ENCODE measurements at regions not wholly inside any gene's neighbourhood (a gene's known extent, or its start where the extent isn't known, plus 50 kb on each side); places are given as distances from the start of the nearest gene placed in this dataset.

DNA sequence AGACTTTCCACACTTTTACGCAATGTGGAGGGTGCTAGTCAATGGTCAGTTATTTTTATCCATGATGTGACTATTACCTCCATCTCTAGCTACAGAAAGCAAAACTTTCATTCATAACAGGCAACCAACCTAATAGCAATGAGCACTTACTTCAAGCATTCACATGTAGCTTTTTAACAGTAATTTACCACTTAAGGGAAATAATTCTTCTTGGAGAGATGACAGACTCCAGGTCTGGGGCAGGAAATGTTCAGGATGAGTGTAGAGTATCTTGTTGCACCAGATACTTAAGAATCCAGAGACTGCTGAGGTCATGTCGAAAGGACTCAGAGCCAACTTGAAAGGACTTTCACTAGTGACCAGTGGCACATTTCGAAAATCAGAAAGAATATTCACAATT lies 347.6 kb downstream of the CHRM3 start:
- TF ChIP-seq, protein P1, sequence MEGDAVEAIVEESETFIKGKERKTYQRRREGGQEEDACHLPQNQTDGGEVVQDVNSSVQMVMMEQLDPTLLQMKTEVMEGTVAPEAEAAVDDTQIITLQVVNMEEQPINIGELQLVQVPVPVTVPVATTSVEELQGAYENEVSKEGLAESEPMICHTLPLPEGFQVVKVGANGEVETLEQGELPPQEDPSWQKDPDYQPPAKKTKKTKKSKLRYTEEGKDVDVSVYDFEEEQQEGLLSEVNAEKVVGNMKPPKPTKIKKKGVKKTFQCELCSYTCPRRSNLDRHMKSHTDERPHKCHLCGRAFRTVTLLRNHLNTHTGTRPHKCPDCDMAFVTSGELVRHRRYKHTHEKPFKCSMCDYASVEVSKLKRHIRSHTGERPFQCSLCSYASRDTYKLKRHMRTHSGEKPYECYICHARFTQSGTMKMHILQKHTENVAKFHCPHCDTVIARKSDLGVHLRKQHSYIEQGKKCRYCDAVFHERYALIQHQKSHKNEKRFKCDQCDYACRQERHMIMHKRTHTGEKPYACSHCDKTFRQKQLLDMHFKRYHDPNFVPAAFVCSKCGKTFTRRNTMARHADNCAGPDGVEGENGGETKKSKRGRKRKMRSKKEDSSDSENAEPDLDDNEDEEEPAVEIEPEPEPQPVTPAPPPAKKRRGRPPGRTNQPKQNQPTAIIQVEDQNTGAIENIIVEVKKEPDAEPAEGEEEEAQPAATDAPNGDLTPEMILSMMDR (IDR thresholded peaks at IDR 0.05; ENCODE audit: low read depth, low read length), result no peak
- DNase-seq (ENCODE audit: low read depth in 1 of 2, low spot score in 1 of 2), result peak in 1 of 2 donors; percentile 4
- H3K27ac ChIP-seq, result no peak overlapping the region
- H3K36me3 ChIP-seq, result no peaks in the 10 kb centered on the region
- H3K4me1 ChIP-seq (ENCODE audit: low read depth), result peaks cover 19% of the 10 kb centered on the region
- no peaks in the 10 kb centered on the region for H3K9me3 ChIP-seq (ENCODE audit: low read depth)
- peaks cover 9% of the 10 kb centered on the region for H3K27me3 ChIP-seq
- H3K4me3 ChIP-seq, result no peak overlapping the region

DNA sequence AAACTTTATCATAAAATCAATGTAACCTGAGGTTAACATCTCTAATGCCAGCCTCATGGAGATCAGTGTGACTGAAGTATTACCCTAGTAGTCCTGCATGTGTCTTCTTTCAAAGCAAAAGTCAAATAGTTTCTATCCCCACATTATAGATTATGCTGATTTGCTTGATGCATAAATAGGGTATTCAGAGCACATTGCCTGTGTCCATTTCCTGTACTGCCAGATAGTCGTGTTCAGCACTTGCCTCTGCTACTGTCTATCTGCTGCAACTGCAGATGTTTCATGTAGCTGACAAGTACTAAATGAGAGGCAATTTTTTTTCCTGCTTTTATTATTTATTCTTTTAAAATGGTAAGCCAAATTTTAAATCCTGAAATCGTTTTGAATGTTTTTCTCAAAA lies 348.7 kb downstream of the CHRM3 start:
- Histone ChIP-seq H3K4me3 (no peak overlapping the region), H3K4me1 (ENCODE audit: low read depth) (peaks cover 24% of the 10 kb centered on the region), H3K27me3 (peaks cover 8% of the 10 kb centered on the region), H3K36me3 (no peaks in the 10 kb centered on the region), H3K27ac (no peak overlapping the region), H3K9me3 (ENCODE audit: low read depth) (no peaks in the 10 kb centered on the region)
- TF ChIP-seq, protein P1 (IDR thresholded peaks at IDR 0.05; ENCODE audit: low read depth, low read length), result no peak
- DNase-seq (ENCODE audit: low read depth in 1 of 2, low spot score in 1 of 2), result no peak

DNA sequence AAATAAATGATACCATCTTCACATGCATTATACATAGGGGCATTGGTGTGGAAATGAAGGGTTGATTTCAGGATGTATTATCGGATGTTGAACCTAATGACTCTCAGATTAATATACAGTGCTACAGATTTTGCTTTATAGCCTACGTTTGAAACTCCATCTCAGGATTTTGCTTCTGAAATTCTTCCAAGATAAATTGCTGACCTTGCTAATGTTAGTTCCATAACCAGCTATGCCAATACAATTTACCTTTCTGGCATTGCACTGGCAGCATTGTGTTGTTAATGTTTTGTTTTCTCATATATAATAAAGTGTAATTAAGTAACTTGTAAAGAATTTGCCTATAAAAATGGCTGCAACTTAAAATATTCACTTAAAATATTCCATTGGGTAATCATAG lies 350.1 kb downstream of the CHRM3 start:
- DNase-seq (ENCODE audit: low read depth in 1 of 2, low spot score in 1 of 2), result no peak
- H3K27ac ChIP-seq, result no peak overlapping the region
- no peak overlapping the region for H3K4me3 ChIP-seq
- TF ChIP-seq, protein P1 (IDR thresholded peaks at IDR 0.05; ENCODE audit: low read depth, low read length), result no peak
- peaks cover 8% of the 10 kb centered on the region for H3K27me3 ChIP-seq
- H3K9me3 ChIP-seq (ENCODE audit: low read depth), result no peaks in the 10 kb centered on the region
- H3K36me3 ChIP-seq, result no peaks in the 10 kb centered on the region
- H3K4me1 ChIP-seq (ENCODE audit: low read depth), result peaks cover 10% of the 10 kb centered on the region

DNA sequence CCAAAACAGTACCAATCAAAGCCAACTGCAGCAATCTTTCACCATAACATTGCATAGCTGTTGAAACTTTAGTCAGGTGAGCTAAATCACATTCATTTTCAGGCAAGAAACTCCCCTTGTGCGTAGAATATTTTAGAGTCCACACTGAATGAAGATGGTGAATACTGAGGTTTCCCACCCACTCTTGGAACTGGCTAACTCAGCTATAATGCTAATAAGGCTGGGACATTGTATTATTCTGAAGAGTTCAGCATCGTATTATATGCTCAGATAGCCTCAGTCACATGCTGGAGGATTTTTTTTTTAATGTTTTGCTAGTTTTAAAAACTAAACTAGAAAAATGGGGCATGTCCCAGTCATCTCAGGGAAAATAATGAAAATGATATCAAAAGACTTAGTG lies 352.3 kb upstream of the FMN2 start:
- Histone ChIP-seq H3K9me3 (ENCODE audit: low read depth) (no peaks in the 10 kb centered on the region), H3K27me3 (peaks cover 8% of the 10 kb centered on the region), H3K27ac (no peak overlapping the region), H3K4me3 (no peak overlapping the region), H3K36me3 (no peaks in the 10 kb centered on the region), H3K4me1 (ENCODE audit: low read depth) (peaks cover 8% of the 10 kb centered on the region)
- TF ChIP-seq, protein P1 (IDR thresholded peaks at IDR 0.05; ENCODE audit: low read depth, low read length), result no peak
- DNase-seq (ENCODE audit: low read depth in 1 of 2, low spot score in 1 of 2), result no peak

DNA sequence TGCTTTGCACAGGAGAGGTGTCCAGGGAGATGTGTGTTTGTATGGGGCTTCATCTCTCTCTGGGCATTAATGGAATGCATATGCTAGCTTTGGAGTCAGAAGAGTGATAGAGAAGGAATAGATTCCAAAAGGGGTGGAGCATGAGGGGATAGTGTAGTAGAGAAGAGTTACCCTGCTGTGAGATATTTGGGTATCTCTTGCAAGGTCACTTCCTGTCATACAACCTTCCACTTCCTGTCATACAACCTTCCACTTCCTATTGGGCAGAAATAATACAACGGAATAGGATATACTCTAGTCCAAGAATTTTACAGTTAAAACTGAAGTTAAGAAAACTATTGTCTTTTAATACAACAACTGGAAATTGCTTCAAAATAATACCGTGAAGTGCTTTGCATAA lies 351.8 kb upstream of the FMN2 start:
- H3K4me1 ChIP-seq (ENCODE audit: low read depth), result peaks cover 8% of the 10 kb centered on the region
- H3K4me3 ChIP-seq, result no peak overlapping the region
- H3K9me3 ChIP-seq (ENCODE audit: low read depth), result no peaks in the 10 kb centered on the region
- H3K27ac ChIP-seq, result no peak overlapping the region
- DNase-seq (ENCODE audit: low read depth in 1 of 2, low spot score in 1 of 2), result no peak
- no peaks in the 10 kb centered on the region for H3K36me3 ChIP-seq
- TF ChIP-seq, protein P1 (IDR thresholded peaks at IDR 0.05; ENCODE audit: low read depth, low read length), result no peak
- H3K27me3 ChIP-seq, result peaks cover 8% of the 10 kb centered on the region

Measured in cardiac muscle cell (in vitro differentiated cells and primary cell).